Fibroblast of upper back skin (primary cell): ENCODE measurements at regions not wholly inside any gene's neighbourhood (a gene's known extent, or its start where the extent isn't known, plus 50 kb on each side); places are given as distances from the start of the nearest gene placed in this dataset.

Experiments used
- DNase-seq: peaks from one replicate; pipeline ENCODE4 v3.0.0-alpha.2; 2013

- no peak for DNase-seq
These were observed 752.3 kb upstream of the ADAMTS5 start for GRCh38 chr21:27719226-27719625.

- no peak for DNase-seq
These were observed 748.2 kb upstream of the ADAMTS5 start for GRCh38 chr21:27715131-27715530.

DNA sequence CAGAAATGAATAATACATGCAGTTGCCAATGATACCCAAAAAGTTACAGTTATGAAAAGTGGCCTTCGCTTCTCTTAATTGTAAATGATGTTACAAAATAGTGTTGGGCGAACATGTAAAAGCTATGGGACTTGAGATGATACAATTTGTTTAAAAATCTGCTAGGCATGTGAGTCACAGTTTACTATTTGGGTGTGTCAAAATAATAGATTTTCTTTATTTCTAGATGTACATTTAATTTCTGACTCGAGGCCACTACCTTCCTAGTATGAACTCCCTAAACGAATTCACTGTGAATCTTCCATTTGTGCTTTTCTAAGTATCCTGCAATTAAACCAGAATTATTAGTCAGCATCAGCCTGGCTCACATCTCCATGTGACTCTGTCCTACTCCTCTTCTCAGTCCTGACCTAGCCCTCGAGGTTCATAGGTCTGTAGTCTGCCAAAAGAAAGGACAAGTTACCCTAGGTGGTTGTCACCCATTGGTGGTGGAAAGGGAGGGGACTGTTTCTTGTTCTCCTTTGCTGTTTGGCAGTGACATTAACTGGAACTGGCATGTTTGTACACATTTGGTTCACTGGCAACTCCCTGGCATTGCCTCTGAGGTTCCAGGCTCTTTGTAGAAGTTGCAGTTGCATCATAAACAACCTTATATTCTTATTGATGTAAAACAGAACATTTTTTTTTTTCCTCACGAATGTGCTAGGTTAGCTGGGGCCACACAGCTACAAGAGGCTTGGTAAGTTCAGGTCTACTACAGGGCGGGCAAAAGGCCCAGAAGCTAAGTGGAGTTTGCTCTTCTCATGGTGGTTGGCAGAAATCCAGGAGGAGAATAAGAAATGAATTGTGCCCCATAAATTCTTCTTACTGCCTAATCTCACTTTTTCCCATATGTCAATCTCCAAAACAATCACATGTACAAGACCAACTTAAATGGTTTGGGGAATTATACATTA is 746.5 kb upstream of the ADAMTS5 start:
- no peak for DNase-seq

DNA sequence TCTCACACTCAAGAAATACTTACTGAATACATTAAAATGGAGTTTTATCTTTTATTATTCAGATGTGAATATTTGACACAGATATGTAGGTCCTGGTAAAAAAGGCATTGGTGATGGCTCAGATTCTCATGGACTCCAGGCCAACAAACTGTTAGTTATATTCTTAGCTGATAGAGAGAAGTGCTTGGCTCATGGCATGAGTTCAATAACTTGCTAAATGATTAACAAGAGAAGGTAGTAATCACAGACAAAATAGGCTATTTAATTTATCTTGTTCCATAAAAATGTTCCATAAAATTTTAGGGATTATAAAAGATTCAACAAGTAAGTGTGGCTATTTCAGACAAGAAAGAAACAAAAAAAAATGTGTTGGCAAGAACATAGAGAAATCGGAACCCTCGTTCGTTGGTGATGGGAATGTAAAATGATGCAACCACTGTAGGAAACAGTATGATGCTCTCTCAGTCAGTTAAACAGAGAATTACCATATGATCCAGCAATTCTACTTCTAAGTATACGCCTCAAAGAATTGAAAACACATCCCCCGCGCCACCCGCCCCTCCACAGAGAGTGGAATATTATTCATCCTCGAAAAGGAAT is 737.8 kb upstream of the ADAMTS5 start:
- DNase-seq: no peak

DNA sequence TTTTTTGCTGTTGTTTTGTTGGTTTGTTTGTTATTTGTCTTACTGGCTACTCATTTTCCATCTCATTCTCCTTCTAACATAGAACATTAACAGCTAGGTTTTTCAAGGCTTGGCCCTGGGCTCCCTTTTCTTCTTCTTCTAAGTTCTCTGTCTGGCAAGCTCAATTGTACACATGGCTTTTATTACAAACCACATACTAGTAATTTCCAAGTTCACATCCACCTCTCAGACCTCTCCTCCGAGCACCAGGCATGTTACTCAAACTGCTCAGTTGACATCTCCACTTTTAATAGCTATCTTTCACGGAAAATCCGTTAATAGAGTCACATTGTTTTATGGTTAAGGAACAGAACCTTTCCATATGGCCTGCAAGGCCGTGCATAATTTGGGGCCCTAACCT is 736.9 kb upstream of the ADAMTS5 start:
- peak; percentile 73 for DNase-seq

DNA sequence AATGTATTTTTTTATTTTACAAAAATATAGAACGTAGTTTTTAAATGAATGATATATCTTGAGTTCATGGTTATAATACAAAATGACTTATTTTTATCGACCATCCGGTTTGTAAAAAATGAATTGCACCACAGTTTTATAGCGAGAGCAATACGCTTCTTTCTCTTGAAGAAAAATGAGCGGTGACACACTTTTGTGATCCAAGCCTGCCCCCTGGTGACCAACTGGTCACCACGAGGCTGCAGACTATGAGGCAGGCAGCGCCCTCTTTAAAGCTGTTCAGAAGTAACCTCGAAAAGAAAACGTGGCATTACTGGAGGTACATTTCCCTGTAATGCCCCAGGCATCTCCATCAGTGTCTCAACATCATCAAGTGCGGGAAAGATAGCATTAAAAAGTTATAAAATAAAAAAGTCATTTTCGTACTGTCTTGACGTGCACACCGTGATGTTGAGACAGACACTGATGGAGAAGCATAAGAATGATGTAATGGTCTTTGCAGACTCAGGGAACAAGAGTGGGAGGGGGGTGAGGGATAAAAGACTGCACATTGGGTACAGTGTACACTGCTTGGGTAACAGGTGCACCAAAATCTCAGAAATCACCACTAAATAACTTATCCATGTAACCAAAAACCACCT is 734.2 kb upstream of the ADAMTS5 start:
- DNase-seq: peak; percentile 88

GRCh38 chr21:27695246-27695645 is 728.4 kb upstream of the ADAMTS5 start:
- no peak for DNase-seq

GRCh38 chr21:27694667-27695066 is 727.8 kb upstream of the ADAMTS5 start:
- DNase-seq: no peak

GRCh38 chr21:27693376-27693775 is 726.5 kb upstream of the ADAMTS5 start:
- peak; percentile 75 for DNase-seq

- DNase-seq: no peak
These were observed 724.6 kb upstream of the ADAMTS5 start for GRCh38 chr21:27691516-27691915.

DNA sequence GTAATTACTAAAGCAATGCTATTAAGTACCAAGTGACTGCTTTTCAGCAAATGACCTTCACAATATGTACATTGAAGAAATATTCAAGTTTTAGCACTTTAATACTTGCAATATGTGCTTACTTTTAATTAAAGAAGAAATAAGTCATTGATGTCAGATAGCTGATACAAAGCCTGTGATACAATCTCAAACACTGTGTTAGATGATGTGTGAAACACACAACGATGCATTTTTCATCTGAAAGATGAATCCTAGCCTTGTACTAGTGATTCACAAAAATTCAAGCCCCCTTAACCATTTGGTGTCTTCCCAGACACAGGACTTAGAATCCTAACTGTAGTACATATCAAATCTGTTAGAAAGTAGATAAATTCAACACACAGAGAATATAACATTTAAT is 724.1 kb upstream of the ADAMTS5 start:
- no peak for DNase-seq

DNA sequence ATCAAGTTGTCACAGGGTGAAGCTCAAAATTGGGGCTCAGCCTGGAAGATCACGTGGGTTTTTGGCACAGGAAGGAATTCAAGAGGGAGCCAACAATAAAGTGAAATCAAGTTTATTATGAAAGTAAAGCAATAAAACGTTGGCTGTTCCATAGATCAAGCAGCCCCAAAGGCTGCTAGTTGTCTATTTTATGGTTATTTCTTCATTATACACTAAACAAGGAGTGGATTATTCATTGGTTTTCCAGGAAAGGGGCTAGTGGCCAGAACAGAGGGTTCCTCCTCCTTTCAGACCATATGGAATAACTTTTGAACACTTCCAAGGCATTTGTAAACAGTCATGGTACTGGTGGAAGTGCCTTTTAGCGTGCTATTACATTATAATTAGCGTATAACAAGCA is 723.5 kb upstream of the ADAMTS5 start:
- no peak for DNase-seq

- DNase-seq: no peak
These were observed 721.9 kb upstream of the ADAMTS5 start for GRCh38 chr21:27688773-27689172.

- DNase-seq: no peak
These were observed 716.4 kb upstream of the ADAMTS5 start for GRCh38 chr21:27683292-27683691.

DNA sequence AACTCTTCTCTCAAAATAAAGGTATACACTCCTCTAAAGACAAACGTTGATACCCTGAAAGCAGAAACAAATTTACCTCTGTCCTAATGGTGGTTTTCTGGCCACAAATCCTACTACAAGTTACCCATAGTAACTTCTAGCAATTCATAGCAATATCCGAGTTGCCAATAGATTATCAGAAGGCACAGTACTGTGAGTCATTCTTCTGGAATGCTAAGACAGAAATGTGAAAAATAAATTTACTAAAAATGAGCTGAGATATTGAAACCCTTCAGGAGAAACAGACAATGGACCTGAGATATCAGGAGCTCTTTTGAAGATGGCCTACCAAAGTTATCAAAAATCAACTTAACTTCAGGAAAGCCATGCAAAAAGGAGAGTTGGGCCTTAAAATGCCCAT is 715.0 kb upstream of the ADAMTS5 start:
- DNase-seq: peak; percentile 51

GRCh38 chr21:27681038-27681437 is 714.1 kb upstream of the ADAMTS5 start:
- peak; percentile 38 for DNase-seq

DNA sequence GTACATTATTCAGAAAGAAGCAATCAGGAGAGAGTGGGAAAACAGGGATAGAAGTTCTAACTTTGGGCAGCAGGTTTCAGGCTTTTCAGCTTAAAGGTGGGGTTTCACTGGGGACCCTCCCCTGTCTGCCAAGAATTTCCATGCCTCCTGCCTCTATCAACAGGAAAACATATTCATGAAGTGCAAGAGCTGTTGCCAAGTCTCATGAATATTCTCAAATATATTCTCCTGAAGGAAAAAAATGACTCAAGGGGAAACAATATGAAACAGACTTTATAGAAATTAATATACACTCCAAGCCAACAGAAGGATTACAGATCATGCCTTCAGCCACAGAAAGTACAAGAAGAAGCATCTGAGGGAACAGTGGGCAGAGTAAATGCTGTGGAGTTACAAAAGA is 713.3 kb upstream of the ADAMTS5 start:
- DNase-seq: peak; percentile 42

- no peak for DNase-seq
These were observed 711.6 kb upstream of the ADAMTS5 start for GRCh38 chr21:27678511-27678910.

DNA sequence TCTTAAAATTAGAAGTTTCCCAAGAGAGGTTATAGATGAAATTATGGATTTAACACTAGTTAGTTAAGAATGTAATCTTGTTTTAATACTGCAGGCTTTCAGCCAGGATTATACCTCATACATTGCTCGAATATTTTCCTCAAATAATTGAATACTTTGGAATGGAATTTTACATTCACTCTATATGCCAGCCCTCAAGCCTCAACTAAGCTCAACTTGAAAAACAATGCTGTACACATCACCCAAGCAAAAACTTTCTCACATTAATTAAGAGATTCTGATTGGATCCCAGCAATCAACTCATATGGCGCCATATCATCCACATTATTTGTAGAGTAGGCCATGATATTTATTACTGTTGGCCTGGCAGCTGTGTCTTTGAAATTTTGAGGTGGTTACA is 710.7 kb upstream of the ADAMTS5 start:
- peak; percentile 62 for DNase-seq

DNA sequence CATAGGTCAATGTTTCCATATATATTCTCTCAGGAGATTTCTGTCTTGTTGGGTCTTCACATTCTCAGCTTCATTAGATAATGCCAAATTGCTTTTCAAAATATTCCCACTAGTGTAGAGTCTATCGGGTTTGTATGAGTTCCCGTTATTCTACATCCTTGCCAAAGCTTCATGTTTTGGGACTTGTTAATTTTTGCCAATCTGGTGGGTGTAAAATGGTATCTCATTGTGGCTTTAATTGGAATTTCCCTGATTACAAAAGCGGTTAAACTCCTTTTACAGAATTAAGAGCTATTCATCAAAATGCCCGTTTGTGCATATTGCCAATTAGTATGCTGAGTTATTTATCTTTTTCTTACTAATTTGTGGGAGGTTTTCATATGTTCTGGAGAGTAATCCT is 708.4 kb upstream of the ADAMTS5 start:
- no peak for DNase-seq

DNA sequence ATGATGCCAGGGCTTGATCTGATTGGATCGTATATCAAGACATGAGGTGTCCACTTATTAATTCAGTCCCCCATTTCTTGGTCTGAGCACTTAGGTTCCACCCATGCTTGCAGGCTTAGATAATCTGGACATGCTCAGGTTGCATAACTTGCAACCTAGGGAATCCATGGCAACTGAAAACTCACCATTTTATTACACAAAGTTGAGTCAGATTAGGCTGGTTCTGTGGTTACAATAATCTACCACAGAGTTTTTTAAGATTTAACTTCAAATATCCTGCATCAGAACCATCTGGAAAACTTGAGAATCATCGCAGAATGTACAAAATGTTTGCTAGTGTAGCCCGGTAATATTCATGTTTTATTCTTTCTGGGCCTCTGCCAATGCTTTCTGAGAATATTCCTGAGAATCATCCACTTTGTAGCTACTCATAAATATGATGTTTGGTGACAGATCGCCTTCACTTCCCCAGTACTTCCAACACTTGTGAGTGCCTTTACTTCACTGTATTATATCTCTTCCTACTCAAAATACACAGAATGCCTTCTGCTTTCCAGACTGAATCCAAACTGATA is 707.2 kb upstream of the ADAMTS5 start:
- peak; percentile 96 for DNase-seq

DNA sequence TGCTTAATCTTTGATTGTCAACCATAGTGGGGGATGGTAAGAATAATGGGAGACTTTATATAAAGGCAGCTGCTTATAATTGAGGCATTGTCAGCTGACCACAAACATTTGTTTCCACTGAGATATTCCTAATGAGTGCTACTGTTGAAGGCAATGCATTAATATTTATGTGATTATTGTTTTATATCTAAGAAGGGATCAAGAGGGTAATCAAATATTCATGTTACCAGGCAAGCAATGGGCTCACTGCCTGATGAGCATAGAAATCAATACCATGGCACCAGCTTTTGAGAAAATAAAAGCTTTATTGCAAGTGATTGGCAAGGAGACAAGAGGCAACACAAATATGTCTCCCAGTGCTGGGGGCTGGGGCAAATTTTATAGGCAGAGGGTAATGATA is 706.7 kb upstream of the ADAMTS5 start:
- DNase-seq: peak; percentile 19

DNA sequence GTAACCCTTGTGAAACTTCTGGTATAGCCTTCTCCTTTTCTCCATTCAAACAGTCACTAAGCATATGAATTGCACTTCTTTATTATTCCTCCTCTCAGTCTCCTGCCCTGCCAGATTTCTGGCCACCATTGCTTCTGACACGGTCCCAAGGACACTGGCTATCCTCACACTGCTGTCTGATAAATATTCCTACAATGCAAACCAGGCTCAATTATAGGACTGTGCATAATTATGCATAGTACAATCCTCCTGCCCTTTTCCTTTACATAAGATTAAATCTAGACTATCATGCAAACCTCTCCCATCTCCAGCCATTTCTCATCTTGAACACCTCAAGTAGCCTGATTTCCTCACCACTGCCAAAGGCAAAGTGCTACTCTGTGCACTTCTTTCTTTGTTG is 704.3 kb upstream of the ADAMTS5 start:
- no peak for DNase-seq

- no peak for DNase-seq
These were observed 686.6 kb upstream of the ADAMTS5 start for GRCh38 chr21:27653481-27653880.
